ENCODE measurements at regions not wholly inside any gene's neighbourhood (a gene's known extent, or its start where the extent isn't known, plus 50 kb on each side); places are given as distances from the start of the nearest gene placed in this dataset.

- TF ChIP-seq POLR2A (IDR thresholded peaks at IDR 0.05; ENCODE audit: low read depth, low read length) (no peak), POLR2AphosphoS5 (IDR thresholded peaks at IDR 0.05; ENCODE audit: low read depth, low read length) (no peak), TAF1 (IDR thresholded peaks at IDR 0.05; ENCODE audit: borderline replicate concordance, low read depth, low read length) (no peak)
Measured at GRCh38 chr20:19920381-19921138, 96.6 kb upstream of the NAA20 start.
